ENCODE measurements at regions not wholly inside any gene's neighbourhood (a gene's known extent, or its start where the extent isn't known, plus 50 kb on each side); places are given as distances from the start of the nearest gene placed in this dataset.
A peak's percentile ranks its signal among the peaks of the same experiment; 100 is the strongest.

- Histone ChIP-seq H3K27me3 (ENCODE audit: low read depth) (peaks cover 5% of the 10 kb centered on the region), H3K27ac (replicated peaks) (no peak overlapping the region), H3K9me3 (replicated peaks) (no peaks in the 10 kb centered on the region), H3K36me3 (no peaks in the 10 kb centered on the region), H3K4me3 (no peak overlapping the region), H3K4me1 (no peaks in the 10 kb centered on the region)
- intact Hi-C loops (cut with micrococcal nuclease): loop anchor here (5.0 kb wide), 1 partner anchor 44 kb away; no protein-coding TSS in a partner anchor
- DNase-seq: no peak
- no peak for TF ChIP-seq CTCF (IDR thresholded peaks at IDR 0.05; ENCODE audit: borderline replicate concordance)
These were observed 92.0 kb downstream of the CDCA7 start for GRCh38 chr2:173446722-173447121.

- DNase-seq: peak; percentile 81
- intact Hi-C loops (cut with micrococcal nuclease): loop anchor here (5.0 kb wide), 1 partner anchor 47 kb away; no protein-coding TSS in a partner anchor
- Histone ChIP-seq H3K4me3 (peak overlapping the region; percentile 56), H3K36me3 (no peaks in the 10 kb centered on the region), H3K27ac (replicated peaks) (peak overlapping the region; percentile 78), H3K9me3 (replicated peaks) (no peaks in the 10 kb centered on the region), H3K27me3 (ENCODE audit: low read depth) (peaks cover 5% of the 10 kb centered on the region), H3K4me1 (no peaks in the 10 kb centered on the region)
- peak; percentile 79 for TF ChIP-seq CTCF (IDR thresholded peaks at IDR 0.05; ENCODE audit: borderline replicate concordance)
These were observed 94.3 kb downstream of the CDCA7 start for GRCh38 chr2:173448938-173449471.

- H3K27me3 ChIP-seq (ENCODE audit: low read depth): peaks cover 9% of the 10 kb centered on the region
- intact Hi-C loops (cut with micrococcal nuclease): no loop called here
- H3K27ac ChIP-seq (replicated peaks): no peak overlapping the region
- no peaks in the 10 kb centered on the region for H3K9me3 ChIP-seq (replicated peaks)
- no peak overlapping the region for H3K4me3 ChIP-seq
- no peak for TF ChIP-seq CTCF (IDR thresholded peaks at IDR 0.05; ENCODE audit: borderline replicate concordance)
- DNase-seq: no peak
- no peaks in the 10 kb centered on the region for H3K36me3 ChIP-seq
- no peaks in the 10 kb centered on the region for H3K4me1 ChIP-seq
These were observed 96.4 kb downstream of the CDCA7 start for GRCh38 chr2:173451118-173451517.

- H3K9me3 ChIP-seq (replicated peaks): no peaks in the 10 kb centered on the region
- TF ChIP-seq CTCF (IDR thresholded peaks at IDR 0.05; ENCODE audit: borderline replicate concordance): no peak
- peaks cover 9% of the 10 kb centered on the region for H3K27me3 ChIP-seq (ENCODE audit: low read depth)
- H3K4me3 ChIP-seq: no peak overlapping the region
- DNase-seq: no peak
- intact Hi-C loops (cut with micrococcal nuclease): no loop called here
- H3K36me3 ChIP-seq: no peaks in the 10 kb centered on the region
- H3K27ac ChIP-seq (replicated peaks): no peak overlapping the region
- no peaks in the 10 kb centered on the region for H3K4me1 ChIP-seq
These were observed 97.3 kb downstream of the CDCA7 start for GRCh38 chr2:173451941-173452340.

- H3K4me1 ChIP-seq: no peaks in the 10 kb centered on the region
- TF ChIP-seq CTCF (IDR thresholded peaks at IDR 0.05; ENCODE audit: borderline replicate concordance): no peak
- no peaks in the 10 kb centered on the region for H3K36me3 ChIP-seq
- intact Hi-C loops (cut with micrococcal nuclease): no loop called here
- H3K27ac ChIP-seq (replicated peaks): no peak overlapping the region
- no peak overlapping the region for H3K4me3 ChIP-seq
- DNase-seq: no peak
- H3K27me3 ChIP-seq (ENCODE audit: low read depth): peaks cover 9% of the 10 kb centered on the region
- H3K9me3 ChIP-seq (replicated peaks): no peaks in the 10 kb centered on the region
These were observed 97.7 kb downstream of the CDCA7 start for GRCh38 chr2:173452416-173452815.
